HCT116 (cell line): ENCODE measurements at regions not wholly inside any gene's neighbourhood (a gene's known extent, or its start where the extent isn't known, plus 50 kb on each side); places are given as distances from the start of the nearest gene placed in this dataset.

ENCODE experiments used
- ATAC-seq: fragments of 200-7000 bp; cut with Tn5 transposase; 2 replicates; pipeline ENCODE4 v1.9.1; 2020; ENCODE audit warnings: mild to moderate bottlenecking, moderate library complexity
- BruUV-seq: library from RNA; stranded (reverse); fragments of 400-500 nt; replicated peaks from 2 replicates; lab custom pipeline; 2021; lab: Mats Ljungman, UMichigan
- CTCF ChIA-PET: fragments of 300-600 bp; sonication (Branson Sonifier 250); formaldehyde crosslinking; loops from one replicate; lab custom pipeline; 2021; ENCODE audit warnings: antibody characterized with exemption; lab: Charles Lee
- POLR2A ChIA-PET: fragments of 300-600, 350-600 bp; sonication (Branson Sonifier 250); formaldehyde crosslinking; loops from one replicate; lab custom pipeline; 2021; ENCODE audit warnings: antibody characterized with exemption; lab: Charles Lee
- RAD21 ChIA-PET, 2 experiments: fragments of 300-600 bp; sonication (Branson Sonifier 250); formaldehyde crosslinking; loops; one replicate each; lab custom pipeline; 2023; ENCODE audit warnings: low total read pairs in 2 of 2; ENCODE audit not compliant: uncharacterized antibody in 2 of 2, unreplicated experiment in 2 of 2, low non-redundant PET in 1 of 2; lab: Charles Lee
- DNase-seq: peaks from one replicate; pipeline ENCODE4 v3.0.0-alpha.2; 2010; ENCODE audit warnings: low read depth, low spot score
- H2AFZ ChIP-seq: fragments of 200-600 bp; shearing (Covaris generic), sonication (generic); 2 replicates; pipeline ENCODE4 v1.6.1; 2017; ENCODE audit warnings: low read depth, mixed run types, mixed read lengths, antibody characterized with exemption, low read length; ENCODE audit not compliant: poor library complexity, severe bottlenecking
- H3K27ac ChIP-seq: 2 replicates; pipeline ENCODE4 v1.5.1; 2012; ENCODE audit warnings: low read depth, low read length
- H3K27me3 ChIP-seq: fragments of 200-600 bp; sonication (generic); 2 replicates; pipeline ENCODE4 v1.6.1; 2016; ENCODE audit warnings: mixed run types, low read length, mixed read lengths; ENCODE audit not compliant: insufficient read depth
- H3K36me3 ChIP-seq, 2 experiments: fragments of 200-500 bp in 1 of 2; fragments of 200-600 bp in 1 of 2; sonication (Bioruptor generic) in 1 of 2; sonication (generic) in 1 of 2; 2 replicates each; pipeline versions ENCODE4 v1.5.1 to v1.6.1; 2014 to 2016; ENCODE audit warnings: low read length in 2 of 2, inconsistent platforms in 1 of 2, mixed read lengths in 1 of 2, mixed run types in 1 of 2; ENCODE audit not compliant: insufficient read depth in 2 of 2, control insufficient read depth in 1 of 2
- H3K4me1 ChIP-seq, 2 experiments: fragments of 200-600 bp in 1 of 2; sonication (generic) in 1 of 2; 2 replicates each; pipeline versions ENCODE4 v1.5.1 to v1.6.1; 2012 to 2017; ENCODE audit warnings: low read length in 2 of 2, inconsistent platforms in 1 of 2, mild to moderate bottlenecking in 1 of 2, mixed read lengths in 1 of 2, mixed run types in 1 of 2, moderate library complexity in 1 of 2; ENCODE audit not compliant: insufficient read depth in 2 of 2, control insufficient read depth in 1 of 2
- H3K4me2 ChIP-seq: fragments of 200-600 bp; sonication (generic); 2 replicates; pipeline ENCODE4 v1.6.1; 2017; ENCODE audit warnings: mixed run types, low read length, mixed read lengths
- H3K4me3 ChIP-seq, 2 experiments: fragments of 200-600 bp in 1 of 2; sonication (generic) in 1 of 2; replicated peaks in 1 of 2; 2 replicates each; pipeline ENCODE4 v1.5.1; 2011 to 2016; ENCODE audit warnings: low read length in 2 of 2, control low read depth in 1 of 2, low read depth in 1 of 2, mild to moderate bottlenecking in 1 of 2, mixed read lengths in 1 of 2, mixed run types in 1 of 2
- H3K79me2 ChIP-seq: fragments of 200-600 bp; sonication (generic); 2 replicates; pipeline ENCODE4 v1.6.1; 2017; ENCODE audit warnings: mild to moderate bottlenecking, mixed run types, low read length, moderate library complexity, mixed read lengths; ENCODE audit not compliant: insufficient read depth
- H3K9ac ChIP-seq: fragments of 200-600 bp; sonication (generic); 2 replicates; pipeline ENCODE4 v1.6.1; 2016; ENCODE audit warnings: low read length, mixed read lengths
- H3K9me2 ChIP-seq: fragments of 200-600 bp; sonication (generic), shearing (Covaris generic); 2 replicates; pipeline ENCODE4 v1.6.1; 2017; ENCODE audit warnings: mixed run types, mild to moderate bottlenecking, moderate library complexity; ENCODE audit not compliant: insufficient read depth
- H3K9me3 ChIP-seq, 2 experiments: fragments of 200-500 bp in 1 of 2; fragments of 200-600 bp in 1 of 2; sonication (Bioruptor generic) in 1 of 2; sonication (generic) in 1 of 2; 2 replicates each; pipeline ENCODE4 v1.6.1; 2014 to 2017; ENCODE audit warnings: low read length in 2 of 2, mixed read lengths in 2 of 2, inconsistent platforms in 1 of 2, low read depth in 1 of 2, mild to moderate bottlenecking in 1 of 2, mixed run types in 1 of 2, moderate library complexity in 1 of 2; ENCODE audit not compliant: control insufficient read depth in 1 of 2, insufficient read depth in 1 of 2
- H4K20me1 ChIP-seq: fragments of 200-600 bp; sonication (generic), shearing (Covaris generic); 2 replicates; pipeline ENCODE4 v1.6.1; 2017; ENCODE audit warnings: mixed run types, mild to moderate bottlenecking, moderate library complexity; ENCODE audit not compliant: insufficient read depth
- CEBPB ChIP-seq: IDR thresholded peaks from 2 replicates; pipeline ENCODE4 v1.6.1; 2012; ENCODE audit warnings: low read depth
- EGR1 ChIP-seq: IDR thresholded peaks from 2 replicates; pipeline ENCODE4 v1.6.1; 2012; ENCODE audit warnings: low read depth
- EZH2 ChIP-seq: fragments of 200-600 bp; sonication (generic); IDR thresholded peaks from 2 replicates; pipeline ENCODE4 v1.6.1; 2017; ENCODE audit warnings: antibody characterized with exemption, mixed run types
- EZH2phosphoT487 ChIP-seq: fragments of 200-600 bp; IDR thresholded peaks from 2 replicates; pipeline ENCODE4 v1.6.1; 2018; ENCODE audit warnings: antibody characterized with exemption, borderline replicate concordance
- FOSL1 ChIP-seq: IDR thresholded peaks from 2 replicates; pipeline ENCODE4 v1.6.1; 2012; ENCODE audit warnings: low read depth
- POLR2A ChIP-seq: IDR thresholded peaks from 2 replicates; pipeline ENCODE4 v1.7.0; 2011; ENCODE audit warnings: borderline replicate concordance; ENCODE audit not compliant: insufficient read depth, insufficient read length; ENCODE audit errors: extremely low read depth
- POLR2AphosphoS5 ChIP-seq: IDR thresholded peaks from 2 replicates; pipeline ENCODE4 v1.6.1; 2011; ENCODE audit warnings: mild to moderate bottlenecking, low read depth, low read length, moderate library complexity
- RAD21 ChIP-seq: IDR thresholded peaks from 2 replicates; pipeline ENCODE4 v1.6.1; 2012; ENCODE audit warnings: low read depth, mild to moderate bottlenecking
- SP1 ChIP-seq: IDR thresholded peaks from 2 replicates; pipeline ENCODE4 v1.6.1; 2012; ENCODE audit warnings: low read depth
- SRF ChIP-seq: IDR thresholded peaks from 2 replicates; pipeline ENCODE4 v1.6.1; 2012; ENCODE audit warnings: low read depth
- TCF7L2 ChIP-seq: IDR thresholded peaks from 2 replicates; pipeline ENCODE4 v1.7.0; 2011; ENCODE audit warnings: borderline replicate concordance, inconsistent platforms; ENCODE audit not compliant: insufficient read depth, insufficient read length; ENCODE audit errors: extremely low read depth
- ZBTB33 ChIP-seq: IDR thresholded peaks from 2 replicates; pipeline ENCODE4 v1.6.1; 2011; ENCODE audit warnings: mild to moderate bottlenecking, low read length, moderate library complexity; ENCODE audit not compliant: insufficient replicate concordance; ENCODE audit errors: extremely low read depth
- ZFX ChIP-seq: fragments of 450-650 bp; IDR thresholded peaks from 2 replicates; pipeline ENCODE4 v1.6.1; 2017
- intact Hi-C: fragments of 100-400 bp; cut with micrococcal nuclease; formaldehyde crosslinking; loops from 2 replicates; pipeline ENCODE4 v1.10.0; 2022
- TF ChIP-seq, protein P1 (sequence below): IDR thresholded peaks from 2 replicates; pipeline ENCODE4 v1.6.1; 2012; ENCODE audit warnings: low read depth
- TF ChIP-seq, protein P2 (sequence below), 3 experiments: fragments of 200-600 bp in 1 of 3; sonication (generic) in 1 of 3; IDR thresholded peaks in 2 of 3; conservative IDR thresholded peaks in 1 of 3; 2 replicates each; pipeline ENCODE4 v1.5.1; 2012 to 2017; ENCODE audit warnings: low read depth in 2 of 3, low read length in 2 of 3, antibody characterized with exemption in 1 of 3, borderline replicate concordance in 1 of 3, control low read depth in 1 of 3, mild to moderate bottlenecking in 1 of 3, mixed read lengths in 1 of 3, mixed run types in 1 of 3, moderate library complexity in 1 of 3; ENCODE audit not compliant: insufficient read depth in 1 of 3
- TF ChIP-seq, protein P3 (sequence below): IDR thresholded peaks from 2 replicates; pipeline ENCODE4 v1.6.1; 2012

DNA sequence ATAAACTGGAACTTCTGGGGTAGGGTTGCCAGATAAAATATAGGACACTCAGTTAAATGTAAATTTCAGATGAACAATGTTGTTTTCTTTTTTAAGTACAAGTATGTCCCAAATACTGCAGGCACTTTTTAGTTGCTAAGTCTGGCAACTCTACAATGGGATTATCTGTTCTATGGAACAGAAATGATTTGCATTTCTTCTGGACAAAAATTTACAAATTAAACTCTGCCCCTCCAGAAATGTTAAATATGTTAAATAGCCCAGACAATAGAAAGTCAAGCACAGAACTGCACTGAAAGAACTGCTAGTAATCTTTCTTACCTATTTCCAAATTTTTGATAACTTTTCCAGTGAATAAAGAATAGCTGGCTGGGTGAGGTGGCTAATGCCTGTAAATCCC lies 140.1 kb upstream of the DDX53 start:
- no peaks in the 10 kb centered on the region for H3K27me3 ChIP-seq
- no peak overlapping the region for H2AFZ ChIP-seq
- H3K27ac ChIP-seq = no peak overlapping the region
- no peaks in the 10 kb centered on the region for H3K4me1 ChIP-seq
- no peak for TF ChIP-seq TCF7L2
- TF ChIP-seq EZH2 = no peak
- no peak for TF ChIP-seq SRF
- TF ChIP-seq, protein P1, sequence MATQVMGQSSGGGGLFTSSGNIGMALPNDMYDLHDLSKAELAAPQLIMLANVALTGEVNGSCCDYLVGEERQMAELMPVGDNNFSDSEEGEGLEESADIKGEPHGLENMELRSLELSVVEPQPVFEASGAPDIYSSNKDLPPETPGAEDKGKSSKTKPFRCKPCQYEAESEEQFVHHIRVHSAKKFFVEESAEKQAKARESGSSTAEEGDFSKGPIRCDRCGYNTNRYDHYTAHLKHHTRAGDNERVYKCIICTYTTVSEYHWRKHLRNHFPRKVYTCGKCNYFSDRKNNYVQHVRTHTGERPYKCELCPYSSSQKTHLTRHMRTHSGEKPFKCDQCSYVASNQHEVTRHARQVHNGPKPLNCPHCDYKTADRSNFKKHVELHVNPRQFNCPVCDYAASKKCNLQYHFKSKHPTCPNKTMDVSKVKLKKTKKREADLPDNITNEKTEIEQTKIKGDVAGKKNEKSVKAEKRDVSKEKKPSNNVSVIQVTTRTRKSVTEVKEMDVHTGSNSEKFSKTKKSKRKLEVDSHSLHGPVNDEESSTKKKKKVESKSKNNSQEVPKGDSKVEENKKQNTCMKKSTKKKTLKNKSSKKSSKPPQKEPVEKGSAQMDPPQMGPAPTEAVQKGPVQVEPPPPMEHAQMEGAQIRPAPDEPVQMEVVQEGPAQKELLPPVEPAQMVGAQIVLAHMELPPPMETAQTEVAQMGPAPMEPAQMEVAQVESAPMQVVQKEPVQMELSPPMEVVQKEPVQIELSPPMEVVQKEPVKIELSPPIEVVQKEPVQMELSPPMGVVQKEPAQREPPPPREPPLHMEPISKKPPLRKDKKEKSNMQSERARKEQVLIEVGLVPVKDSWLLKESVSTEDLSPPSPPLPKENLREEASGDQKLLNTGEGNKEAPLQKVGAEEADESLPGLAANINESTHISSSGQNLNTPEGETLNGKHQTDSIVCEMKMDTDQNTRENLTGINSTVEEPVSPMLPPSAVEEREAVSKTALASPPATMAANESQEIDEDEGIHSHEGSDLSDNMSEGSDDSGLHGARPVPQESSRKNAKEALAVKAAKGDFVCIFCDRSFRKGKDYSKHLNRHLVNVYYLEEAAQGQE = no peak
- TF ChIP-seq CEBPB = no peak
- TF ChIP-seq ZBTB33 = no peak
- no peak for TF ChIP-seq EGR1
- TF ChIP-seq EZH2phosphoT487 = no peak
- no peak for TF ChIP-seq POLR2A
- no peak for TF ChIP-seq POLR2AphosphoS5
- TF ChIP-seq, protein P2, sequence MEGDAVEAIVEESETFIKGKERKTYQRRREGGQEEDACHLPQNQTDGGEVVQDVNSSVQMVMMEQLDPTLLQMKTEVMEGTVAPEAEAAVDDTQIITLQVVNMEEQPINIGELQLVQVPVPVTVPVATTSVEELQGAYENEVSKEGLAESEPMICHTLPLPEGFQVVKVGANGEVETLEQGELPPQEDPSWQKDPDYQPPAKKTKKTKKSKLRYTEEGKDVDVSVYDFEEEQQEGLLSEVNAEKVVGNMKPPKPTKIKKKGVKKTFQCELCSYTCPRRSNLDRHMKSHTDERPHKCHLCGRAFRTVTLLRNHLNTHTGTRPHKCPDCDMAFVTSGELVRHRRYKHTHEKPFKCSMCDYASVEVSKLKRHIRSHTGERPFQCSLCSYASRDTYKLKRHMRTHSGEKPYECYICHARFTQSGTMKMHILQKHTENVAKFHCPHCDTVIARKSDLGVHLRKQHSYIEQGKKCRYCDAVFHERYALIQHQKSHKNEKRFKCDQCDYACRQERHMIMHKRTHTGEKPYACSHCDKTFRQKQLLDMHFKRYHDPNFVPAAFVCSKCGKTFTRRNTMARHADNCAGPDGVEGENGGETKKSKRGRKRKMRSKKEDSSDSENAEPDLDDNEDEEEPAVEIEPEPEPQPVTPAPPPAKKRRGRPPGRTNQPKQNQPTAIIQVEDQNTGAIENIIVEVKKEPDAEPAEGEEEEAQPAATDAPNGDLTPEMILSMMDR (IDR thresholded peaks at IDR 0.05 in 2 of 3, conservative IDR thresholded peaks at IDR 0.05 in 1 of 3; ENCODE audit: borderline replicate concordance in 1 of 3, insufficient read depth in 1 of 3, low read depth in 2 of 3, low read length in 2 of 3) = no peak
- TF ChIP-seq RAD21 = no peak
- no peak for TF ChIP-seq ZFX
- TF ChIP-seq SP1 = no peak
- TF ChIP-seq, protein P3, sequence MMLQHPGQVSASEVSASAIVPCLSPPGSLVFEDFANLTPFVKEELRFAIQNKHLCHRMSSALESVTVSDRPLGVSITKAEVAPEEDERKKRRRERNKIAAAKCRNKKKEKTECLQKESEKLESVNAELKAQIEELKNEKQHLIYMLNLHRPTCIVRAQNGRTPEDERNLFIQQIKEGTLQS = no peak
- no peak for TF ChIP-seq FOSL1
- ChIA-PET POLR2A (no interaction called here), RAD21 (no interaction called here), CTCF (no interaction called here)
- H4K20me1 ChIP-seq = no peaks in the 10 kb centered on the region
- H3K9me3 ChIP-seq = no peaks in the 10 kb centered on the region
- DNase-seq (no peak), ATAC-seq (no peak)
- H3K9me2 ChIP-seq = no peaks in the 10 kb centered on the region
- no peak overlapping the region for H3K9ac ChIP-seq
- no TSS peak for BruUV-seq
- H3K36me3 ChIP-seq = no peaks in the 10 kb centered on the region
- no peak overlapping the region for H3K4me2 ChIP-seq
- no peaks in the 10 kb centered on the region for H3K79me2 ChIP-seq
- intact Hi-C loops = no loop called here
- H3K4me3 ChIP-seq = no peak overlapping the region
